Hepatic stellate cell (primary cell): ENCODE measurements at regions not wholly inside any gene's neighbourhood (a gene's known extent, or its start where the extent isn't known, plus 50 kb on each side); places are given as distances from the start of the nearest gene placed in this dataset.

Source experiments
- DNase-seq: peaks from one replicate; pipeline ENCODE4 v3.0.0; 2011; ENCODE audit warnings: low spot score

DNA sequence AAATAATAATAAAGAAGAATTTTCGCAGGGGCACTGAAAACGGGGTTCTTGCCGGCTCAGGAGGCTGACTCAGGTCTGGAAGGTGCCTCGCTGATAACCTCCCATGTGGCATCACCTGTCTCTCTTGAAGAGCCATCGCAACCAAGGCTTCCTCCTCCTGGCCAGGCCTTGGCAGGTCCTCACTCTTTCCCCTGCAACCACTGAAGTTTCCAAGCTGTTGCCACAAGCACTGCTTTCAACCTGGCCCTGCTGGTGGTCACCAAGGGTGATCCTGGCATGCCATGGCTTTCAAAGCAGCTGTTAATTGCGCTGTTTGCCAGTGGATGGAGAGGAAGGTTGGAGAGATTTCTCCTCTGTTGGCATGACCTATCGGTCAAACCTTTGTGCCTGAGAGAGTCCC, 163.6 kb upstream of the COPS8 start:
- no peak for DNase-seq

GRCh38 chr2:236928380-236929037, 157.2 kb upstream of the COPS8 start:
- no peak for DNase-seq

DNA sequence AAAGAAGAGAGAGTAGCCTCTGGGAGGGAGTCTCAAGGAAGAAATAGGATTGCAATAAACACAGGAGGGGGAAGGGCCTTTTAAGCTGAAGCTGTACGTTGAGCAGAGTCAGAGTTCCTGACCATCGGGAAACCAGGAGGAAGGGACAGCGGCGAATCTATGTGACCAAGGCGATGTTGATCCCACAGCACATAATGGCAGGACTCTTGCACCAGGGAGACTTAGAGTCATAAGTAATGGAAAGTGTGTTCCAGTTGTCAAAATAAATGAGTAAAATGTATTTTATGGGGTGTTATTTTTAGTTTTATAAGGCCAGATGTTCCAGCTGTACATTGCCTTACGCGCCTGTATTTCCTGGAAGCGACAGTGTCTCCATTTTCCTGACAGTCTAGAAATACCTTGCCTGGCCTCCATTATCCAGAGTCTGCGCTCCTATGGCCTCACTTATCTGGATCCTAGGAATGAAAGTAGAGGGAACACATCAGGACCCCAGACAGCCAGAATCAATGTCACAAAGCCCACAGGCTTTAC, 152.8 kb upstream of the COPS8 start:
- no peak for DNase-seq

GRCh38 chr2:236934166-236934565, 151.5 kb upstream of the COPS8 start:
- DNase-seq, result no peak

DNA sequence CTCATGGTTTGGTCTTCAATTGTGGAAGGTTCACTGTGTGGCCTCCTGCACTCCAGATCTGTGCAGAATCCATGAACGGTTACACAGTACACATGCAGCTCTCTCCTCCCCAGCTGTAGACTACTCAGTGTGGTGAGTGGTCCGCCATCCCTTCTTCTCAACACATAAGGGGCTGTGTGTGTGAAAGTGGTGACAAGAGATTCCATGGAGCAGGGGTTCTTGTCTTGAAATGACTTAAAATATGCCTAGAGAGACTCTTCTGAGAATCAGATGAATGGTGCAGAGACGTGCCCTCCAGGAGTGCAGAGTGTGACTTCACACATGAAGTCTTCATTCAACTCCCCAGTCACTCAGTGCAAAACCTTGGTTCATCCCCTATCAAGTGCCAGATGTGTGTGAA, 151.0 kb upstream of the COPS8 start:
- no peak for DNase-seq

GRCh38 chr2:236935083-236935482, 150.6 kb upstream of the COPS8 start:
- no peak for DNase-seq

DNA sequence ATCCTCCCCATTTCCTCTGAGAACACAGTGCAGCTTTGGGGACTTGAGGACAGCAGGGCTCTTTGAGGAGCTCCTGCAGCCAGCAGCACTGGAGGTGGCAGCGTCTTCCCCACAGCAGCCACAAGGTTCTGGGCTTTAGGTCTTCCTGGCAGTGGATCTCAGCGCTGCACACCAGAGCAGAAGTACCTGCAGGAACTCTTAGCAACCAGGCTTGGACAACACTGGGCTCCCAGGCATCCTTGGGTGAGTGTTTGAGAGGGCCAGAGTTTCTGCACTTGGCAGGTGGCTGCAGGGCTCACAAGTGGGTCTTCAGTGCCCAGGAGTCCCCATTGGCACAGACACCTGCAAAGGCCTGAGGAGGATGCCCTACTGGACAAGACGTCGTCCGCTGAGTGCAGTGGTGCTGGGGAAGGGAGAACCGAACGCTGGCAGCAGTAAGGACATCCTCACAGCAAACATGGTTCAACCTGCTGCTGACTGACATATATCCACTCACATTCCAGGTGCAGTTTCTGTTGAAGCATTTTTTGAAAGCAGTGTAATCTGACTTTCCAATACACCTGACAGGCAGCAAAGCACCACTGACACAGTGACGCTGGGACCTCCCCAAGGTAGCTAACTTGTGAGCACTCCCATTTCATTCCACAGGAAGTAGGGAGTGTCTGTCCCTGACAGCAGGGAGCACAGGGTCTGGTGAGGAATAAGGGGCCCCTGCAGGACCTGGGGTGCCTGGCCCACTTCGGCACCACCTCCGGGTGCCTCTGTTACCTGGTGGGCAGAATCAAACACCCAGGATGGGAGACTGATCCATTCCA, 149.9 kb upstream of the COPS8 start:
- DNase-seq, result no peak

DNA sequence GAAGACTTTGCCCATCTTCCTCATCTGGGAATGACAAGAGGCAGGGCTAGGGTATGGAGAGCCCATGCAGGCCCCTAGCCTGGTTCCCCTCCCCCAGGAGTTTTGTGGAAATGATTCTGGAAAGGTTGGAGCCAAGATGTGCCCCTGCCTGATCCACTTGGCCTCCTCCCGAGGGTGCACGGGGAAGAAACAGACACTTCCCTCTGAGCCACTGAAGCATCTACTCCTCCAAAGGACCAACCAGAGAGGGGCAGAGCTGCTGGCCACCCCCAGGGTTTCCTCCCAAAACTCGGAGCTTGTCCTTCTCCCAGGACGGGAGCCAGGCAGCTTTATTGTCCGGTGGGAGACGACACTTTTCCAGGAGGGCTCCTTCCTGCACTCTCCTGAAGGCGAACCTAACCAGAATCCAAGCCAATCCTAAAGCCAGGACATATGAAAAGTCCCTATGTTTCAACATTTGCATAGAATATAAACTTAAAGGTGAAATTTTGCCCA, 149.2 kb upstream of the COPS8 start:
- DNase-seq, result no peak

DNA sequence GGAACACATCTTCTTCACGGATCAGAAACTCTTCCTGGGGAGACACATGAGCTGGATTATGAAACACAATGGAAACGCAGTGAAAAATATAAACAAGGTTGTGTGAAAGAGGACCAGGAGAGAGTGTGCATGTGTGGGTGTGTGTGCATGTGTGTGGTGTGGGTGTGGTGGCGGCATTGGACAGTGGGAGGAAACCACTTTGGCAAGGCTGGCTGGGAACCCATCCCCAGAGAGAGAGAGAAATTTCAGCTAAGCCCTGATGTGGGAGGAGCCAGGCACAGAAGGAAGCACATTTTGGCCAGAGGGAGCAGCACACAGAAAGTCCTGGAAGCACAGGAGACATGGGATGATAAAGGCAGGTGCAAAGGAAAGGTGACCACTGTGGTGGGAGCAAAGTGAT, 147.6 kb upstream of the COPS8 start:
- no peak for DNase-seq

GRCh38 chr2:236939271-236939670, 146.4 kb upstream of the COPS8 start:
- DNase-seq, result no peak

DNA sequence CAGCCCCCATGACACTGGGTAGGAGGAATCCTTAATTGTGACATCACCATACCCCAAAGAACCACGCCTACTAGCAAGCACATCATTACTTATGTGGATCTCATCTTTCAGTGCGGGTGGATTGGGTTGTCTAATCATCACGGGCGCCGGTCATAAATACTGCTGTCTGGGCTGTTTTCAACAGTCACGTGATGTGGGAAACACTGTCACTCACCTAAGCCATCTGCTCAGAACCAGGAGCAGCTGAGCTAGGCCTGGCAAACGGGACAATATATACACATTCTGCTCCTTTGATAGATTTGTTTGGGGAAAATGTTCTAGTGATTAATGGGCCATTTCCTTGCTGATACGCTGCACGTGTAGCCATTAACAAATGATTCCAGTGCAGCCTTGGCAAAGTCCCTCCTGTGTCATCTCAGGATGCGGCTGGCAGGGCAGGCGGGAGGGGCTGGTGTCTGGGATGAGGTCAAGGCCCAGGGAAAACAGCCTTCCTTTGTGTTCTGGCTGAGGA, 145.9 kb upstream of the COPS8 start:
- DNase-seq, result no peak

GRCh38 chr2:236940497-236940896, 145.2 kb upstream of the COPS8 start:
- DNase-seq, result no peak

- no peak for DNase-seq
Measured at GRCh38 chr2:236940916-236941520, 144.7 kb upstream of the COPS8 start.

- DNase-seq, result no peak
Measured at GRCh38 chr2:236941551-236941950, 144.1 kb upstream of the COPS8 start.

GRCh38 chr2:236942554-236942953, 143.1 kb upstream of the COPS8 start:
- no peak for DNase-seq

DNA sequence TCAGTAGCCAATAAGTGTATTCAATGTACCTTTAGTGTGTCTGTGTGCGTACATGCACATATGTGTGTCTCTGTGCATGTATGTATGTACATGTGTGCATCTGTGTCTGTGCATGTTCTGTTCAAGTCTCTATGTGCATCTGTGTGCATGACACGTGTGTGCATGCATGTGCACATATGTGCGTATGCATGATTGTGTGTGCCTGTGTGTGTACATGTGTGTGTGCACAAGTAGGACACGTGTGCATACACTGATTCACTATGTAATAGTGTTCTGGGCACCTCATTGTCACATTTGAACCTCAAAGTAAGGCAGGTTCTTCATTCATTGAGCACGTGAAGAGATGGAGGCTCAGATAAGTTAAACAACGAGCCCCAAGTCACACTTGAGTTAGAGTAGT, 142.6 kb upstream of the COPS8 start:
- DNase-seq, result no peak

- no peak for DNase-seq
Measured at GRCh38 chr2:236943841-236944513, 141.7 kb upstream of the COPS8 start.

DNA sequence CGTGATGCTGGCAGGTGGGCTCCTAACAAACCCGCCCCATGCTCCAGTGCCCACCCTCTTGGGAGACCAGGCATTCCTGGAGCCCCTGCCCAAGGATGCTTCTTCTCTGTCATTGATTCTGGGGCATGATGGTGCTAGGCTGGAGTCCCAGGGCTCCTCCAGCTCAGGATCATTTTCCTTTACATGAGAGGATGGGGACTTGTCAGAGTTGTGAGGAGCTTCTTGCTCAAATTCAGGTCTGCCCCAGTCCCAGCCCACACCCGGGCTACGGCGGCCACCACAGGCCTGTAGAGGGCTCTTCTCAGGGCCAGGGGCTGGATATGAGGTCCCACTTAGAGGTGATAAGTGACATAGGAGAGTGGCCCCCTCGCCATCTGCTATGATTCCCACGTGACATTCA, 141.1 kb upstream of the COPS8 start:
- DNase-seq, result no peak

DNA sequence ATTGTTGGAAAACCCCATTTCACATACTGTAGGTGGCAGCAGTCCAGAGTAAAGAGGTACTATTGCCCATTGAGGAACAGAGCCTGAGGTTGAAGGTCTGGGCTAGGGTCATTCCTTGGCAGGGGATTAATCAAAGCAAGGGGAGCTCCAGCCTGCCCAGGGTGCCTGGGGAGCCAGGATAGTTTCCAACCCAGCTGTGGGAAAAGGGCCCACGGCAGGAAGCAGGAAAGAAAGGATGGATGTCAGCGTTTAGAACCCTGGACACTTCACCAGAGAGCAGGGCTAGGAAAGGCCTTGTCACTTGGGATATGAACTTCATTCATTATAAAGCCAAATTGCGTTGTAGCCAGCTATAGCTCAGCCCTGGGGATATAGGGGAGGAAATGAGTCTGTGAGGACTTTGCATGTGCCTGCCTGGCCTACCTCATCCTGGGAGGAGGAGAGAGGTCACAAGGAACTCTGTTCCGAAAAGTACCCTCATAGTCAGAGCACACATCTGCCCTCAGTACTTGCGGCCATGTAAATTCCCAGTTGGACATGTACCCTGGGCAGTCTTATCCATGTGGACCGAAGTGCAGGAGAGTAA, 140.2 kb upstream of the COPS8 start:
- DNase-seq, result no peak

- DNase-seq, result no peak
Measured at GRCh38 chr2:236946871-236947270, 138.8 kb upstream of the COPS8 start.

GRCh38 chr2:236947294-236947693, 138.4 kb upstream of the COPS8 start:
- DNase-seq, result no peak

DNA sequence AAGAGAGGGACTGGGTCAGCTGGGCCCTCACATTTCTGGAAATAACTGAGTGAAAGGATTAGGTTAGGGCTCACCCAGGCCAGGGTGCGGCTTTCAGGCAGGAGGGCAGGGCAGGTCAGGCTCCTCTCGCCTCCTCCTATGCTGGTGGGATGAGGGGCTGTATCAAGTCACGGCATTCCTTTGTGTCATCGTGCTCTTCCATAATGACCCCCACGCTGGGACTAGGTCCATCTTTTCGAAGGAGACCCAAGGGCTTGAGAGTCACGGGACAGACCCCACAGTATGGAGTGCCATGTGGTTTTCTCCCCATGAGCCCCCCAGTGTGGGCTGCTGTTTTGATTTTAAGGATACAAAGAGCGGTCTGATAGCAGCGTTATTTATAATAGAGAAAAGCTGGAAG, 137.8 kb upstream of the COPS8 start:
- no peak for DNase-seq
